ENCODE measurements at regions not wholly inside any gene's neighbourhood (a gene's known extent, or its start where the extent isn't known, plus 50 kb on each side); places are given as distances from the start of the nearest gene placed in this dataset.

DNA sequence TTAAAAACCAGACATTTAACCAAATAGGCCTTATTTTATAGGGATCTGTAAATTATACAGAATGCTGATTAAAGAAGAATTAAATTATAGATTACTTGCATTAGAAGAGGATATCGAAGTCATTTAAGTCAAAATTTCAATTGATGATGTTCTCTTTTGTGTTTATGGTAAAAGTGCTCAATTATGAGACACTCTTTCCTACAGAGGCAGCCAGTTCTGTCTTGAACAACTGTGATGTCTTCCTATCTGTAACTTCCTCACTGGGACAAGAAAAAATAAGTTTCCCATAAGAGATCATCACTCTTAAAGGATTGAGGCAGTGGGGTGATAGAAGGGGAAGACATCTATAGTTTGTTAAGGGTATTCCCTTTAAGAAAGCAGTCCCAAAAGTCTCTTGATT, 613.5 kb downstream of the INSC start:
- TF ChIP-seq PITX1 (CRISPR knock-in tag; IDR thresholded peaks at IDR 0.05) (no peak), THAP11 (CRISPR knock-in tag; IDR thresholded peaks at IDR 0.05) (no peak)
